NOMO-1 treated with dmso at 0.1 percent for 144 hours (cell line): ENCODE measurements at regions not wholly inside any gene's neighbourhood (a gene's known extent, or its start where the extent isn't known, plus 50 kb on each side); places are given as distances from the start of the nearest gene placed in this dataset.

Source experiments
- DNase-seq: peaks from one replicate; lab custom pipeline; 2025; ENCODE audit not compliant: unreplicated experiment; lab: John Stamatoyannopoulos, UW

GRCh38 chr12:124687174-124687902, 119.9 kb upstream of the NCOR2 start:
- no peak for DNase-seq

GRCh38 chr12:124686370-124687173, 119.2 kb upstream of the NCOR2 start:
- DNase-seq, result no peak

- DNase-seq, result no peak
These were observed 118.4 kb upstream of the NCOR2 start for GRCh38 chr12:124685689-124686369.

DNA sequence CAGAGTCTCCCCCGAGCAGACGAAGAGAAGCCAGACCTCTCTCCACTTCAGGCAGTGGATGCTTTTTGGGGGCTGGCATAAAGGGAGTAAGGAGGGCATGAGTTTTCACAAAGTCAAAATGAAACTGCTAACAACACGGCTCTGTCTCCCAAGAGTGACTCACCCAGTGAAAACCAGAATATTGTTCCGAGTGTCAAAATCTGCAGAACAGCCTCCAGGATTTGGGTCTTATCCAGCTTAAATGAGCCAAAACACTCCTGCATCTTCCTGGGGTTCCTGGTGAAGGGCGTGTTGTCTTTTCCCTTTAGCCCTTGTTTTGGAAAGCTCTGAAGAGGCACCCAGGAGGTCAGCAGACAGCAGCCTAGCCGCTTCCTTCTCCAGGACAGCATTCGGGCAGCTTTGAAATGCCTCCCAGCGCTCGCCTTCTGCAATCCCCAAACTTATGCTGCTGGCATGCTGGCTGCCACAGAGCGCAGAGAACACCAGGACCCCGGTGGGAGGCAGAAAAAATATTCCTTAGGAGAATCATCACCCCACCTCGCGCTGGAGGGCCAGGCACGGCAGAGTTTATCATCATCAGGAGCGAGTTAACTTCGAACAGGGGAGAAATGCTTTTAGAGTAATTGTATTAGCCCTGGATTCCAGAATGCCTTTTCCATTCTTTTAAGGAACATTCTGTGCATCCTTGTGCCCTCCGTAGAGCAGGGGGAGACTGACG, 117.7 kb upstream of the NCOR2 start:
- no peak for DNase-seq

- DNase-seq, result no peak
These were observed 117.1 kb upstream of the NCOR2 start for GRCh38 chr12:124684496-124684895.

DNA sequence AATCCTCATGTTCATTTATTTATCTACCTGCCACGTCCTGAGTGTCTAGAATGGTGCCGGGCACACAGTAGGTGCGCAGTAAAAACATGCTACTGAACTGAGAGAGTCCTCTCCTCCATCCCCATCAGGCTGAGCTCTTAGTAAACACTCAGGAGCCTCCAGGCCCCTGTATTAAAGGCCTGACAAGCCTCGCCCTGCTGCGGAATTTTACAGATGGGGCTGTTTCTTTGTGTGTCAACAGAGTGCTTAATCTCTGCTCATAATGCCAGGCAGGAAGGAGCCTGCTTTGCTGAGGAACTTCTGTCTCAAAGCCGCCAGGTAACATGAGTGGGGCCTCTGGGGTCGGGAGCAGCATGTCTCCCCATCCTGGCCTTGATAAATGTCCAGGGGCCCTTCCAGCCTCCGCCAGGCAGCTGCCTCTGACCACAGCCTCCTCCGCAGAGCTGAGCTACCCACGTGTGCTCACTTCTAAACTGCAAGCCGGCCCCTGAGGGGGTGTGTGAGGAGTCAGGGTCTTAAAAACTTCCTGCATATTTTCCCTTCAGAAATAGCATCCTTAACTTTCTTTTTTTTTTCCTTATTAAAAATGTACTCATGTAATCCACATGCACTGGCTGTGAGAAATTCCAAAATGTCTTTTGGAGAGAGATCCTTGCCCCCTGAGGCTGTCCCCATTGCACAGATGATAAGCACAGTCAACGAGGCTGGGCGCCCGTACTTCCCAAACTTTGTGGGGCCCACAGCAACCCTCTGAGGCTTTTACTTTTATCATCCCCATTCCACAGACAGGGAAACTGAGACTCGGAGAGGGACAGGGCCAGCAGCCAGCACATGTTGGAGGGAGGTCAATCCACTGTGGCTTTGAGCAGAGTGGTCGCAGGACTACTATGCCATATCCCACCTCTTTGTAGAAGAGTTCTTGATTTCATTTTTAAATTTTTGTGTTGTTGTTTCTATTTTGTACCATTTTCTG, 116.0 kb upstream of the NCOR2 start:
- DNase-seq, result no peak

GRCh38 chr12:124682425-124683151, 115.2 kb upstream of the NCOR2 start:
- DNase-seq, result no peak

DNA sequence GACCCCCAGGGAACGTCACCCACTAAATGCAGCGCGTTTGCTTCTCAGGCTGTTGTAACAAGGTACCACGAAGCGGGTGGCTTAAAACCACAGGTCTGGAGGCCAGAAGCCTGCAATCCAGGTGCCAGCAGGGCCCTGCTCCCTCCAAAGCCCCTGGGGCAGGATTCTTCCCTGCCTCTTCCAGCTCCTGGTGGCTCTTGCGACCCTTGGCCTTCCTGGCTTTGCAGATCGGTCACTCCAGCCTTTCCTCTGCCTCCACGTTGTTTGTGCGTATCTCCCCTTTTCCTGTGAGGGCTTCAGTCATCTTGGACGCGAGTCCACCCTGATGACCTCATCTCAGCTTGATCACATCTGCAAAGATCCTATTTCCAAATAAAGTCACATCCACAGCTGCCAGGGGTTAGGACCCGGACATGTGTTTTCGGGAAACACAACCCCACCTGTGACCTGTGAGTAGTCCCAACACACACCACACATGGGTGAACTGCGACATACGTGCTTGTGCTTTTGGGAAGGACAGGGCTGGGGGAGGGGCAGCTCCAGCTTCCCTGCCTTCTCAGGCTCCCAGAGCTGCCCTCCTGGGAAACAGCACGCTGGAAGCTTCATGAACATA, 114.5 kb upstream of the NCOR2 start:
- DNase-seq, result no peak

DNA sequence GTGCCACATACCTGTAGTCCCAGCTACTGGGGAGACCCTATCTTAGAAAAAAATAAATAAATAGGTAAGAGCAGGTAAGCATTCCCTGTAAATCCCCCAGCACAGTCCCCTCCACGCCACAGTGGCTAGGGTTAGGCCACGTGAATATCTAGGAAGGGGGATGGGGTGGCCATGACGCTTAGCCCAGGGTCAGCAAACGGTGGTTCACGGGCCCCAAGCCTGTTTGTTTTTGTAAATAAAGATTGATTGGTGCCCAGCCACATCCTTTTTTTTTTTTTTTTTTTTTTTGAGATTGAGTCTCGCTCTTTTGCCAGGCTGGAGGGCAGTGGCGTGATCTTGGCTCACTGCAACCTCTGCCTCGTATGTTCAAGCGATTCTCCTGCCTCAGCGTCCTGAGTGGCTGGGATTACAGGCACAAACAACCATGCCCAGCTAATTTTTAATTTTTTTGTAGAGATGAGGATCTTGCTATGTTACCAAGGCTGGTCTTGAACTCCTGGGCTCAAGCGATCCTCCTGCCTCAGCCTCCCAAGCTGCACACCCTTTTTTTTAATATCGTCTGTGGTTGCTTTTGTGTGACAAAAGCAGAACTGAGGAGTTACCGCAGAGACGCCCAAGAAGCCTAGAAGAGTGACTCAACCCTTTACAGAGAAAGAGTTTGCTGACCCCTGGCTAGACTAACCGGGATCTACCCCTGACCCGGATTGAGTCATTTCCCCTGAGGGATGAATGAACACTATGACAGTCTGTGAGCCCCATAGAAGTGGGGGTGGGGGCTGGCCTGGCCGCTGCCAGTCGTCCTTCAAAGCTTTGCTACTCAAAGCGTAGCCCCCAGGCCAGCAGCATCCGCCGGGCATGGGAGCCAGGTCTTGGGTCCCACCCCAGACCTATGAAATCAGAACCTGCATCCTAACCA, 113.7 kb upstream of the NCOR2 start:
- peak; percentile 89 for DNase-seq

- DNase-seq, result no peak
These were observed 112.3 kb upstream of the NCOR2 start for GRCh38 chr12:124679533-124680371.

- no peak for DNase-seq
These were observed 111.6 kb upstream of the NCOR2 start for GRCh38 chr12:124679047-124679446.

GRCh38 chr12:124678421-124678893, 111.0 kb upstream of the NCOR2 start:
- DNase-seq, result no peak

DNA sequence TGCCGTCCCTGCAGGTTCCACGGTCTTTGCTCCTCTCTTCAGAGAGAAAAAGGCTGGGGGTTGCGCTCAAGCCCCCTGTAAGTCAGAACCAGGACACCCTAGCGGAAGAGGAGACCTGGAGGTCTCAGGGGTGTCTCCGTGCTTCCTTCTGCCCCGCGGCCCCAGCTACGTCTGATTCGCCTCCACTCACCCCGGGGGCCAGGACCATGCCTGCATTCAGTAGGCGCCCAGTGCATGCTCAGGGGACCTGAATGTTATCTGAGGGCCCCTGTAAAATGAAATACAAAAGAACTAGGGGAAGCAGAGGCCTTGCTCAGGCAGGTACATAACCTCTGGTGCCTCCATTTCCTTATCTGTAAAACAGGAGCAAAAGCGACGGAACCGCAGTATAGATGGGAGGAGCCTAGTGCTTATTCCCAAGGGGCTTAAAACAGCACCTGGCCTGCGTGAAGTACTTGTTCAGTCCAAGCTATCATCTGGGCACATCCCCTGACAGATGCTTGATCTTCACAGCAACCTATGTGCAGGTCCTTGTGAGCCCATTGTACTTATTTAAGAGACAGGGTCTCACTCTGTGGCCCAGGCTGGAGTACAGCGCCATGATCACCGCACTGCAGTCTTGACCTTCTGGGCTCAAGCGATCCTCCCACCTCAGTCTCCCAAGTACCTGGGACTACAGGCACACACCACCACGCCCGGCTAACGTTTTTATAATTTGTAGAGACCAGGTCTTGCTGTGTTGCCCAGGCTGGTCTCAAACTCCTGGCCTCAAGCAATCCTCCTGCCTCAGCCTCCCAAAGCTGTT, 110.3 kb upstream of the NCOR2 start:
- DNase-seq, result no peak

- no peak for DNase-seq
These were observed 109.5 kb upstream of the NCOR2 start for GRCh38 chr12:124676714-124677462.
